ENCODE measurements at regions not wholly inside any gene's neighbourhood (a gene's known extent, or its start where the extent isn't known, plus 50 kb on each side); places are given as distances from the start of the nearest gene placed in this dataset.

DNA sequence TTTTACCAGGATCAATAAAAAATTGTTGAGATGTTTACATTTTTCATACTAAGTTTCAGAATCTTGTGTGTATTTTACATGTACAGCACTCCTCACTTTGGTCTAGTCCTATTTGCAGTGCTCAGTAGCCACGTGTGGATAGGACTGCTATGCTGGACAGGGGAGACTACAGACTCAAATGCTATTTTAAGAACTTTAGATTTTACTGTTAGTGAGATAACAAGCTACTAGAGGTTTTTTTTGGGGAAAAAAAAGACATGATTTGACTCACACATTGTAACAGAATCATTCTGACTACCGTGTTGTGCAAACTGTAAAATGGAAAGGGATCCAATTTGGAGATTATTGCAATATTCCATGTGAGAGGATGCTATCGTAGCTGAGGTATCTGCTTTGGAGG lies 418.9 kb upstream of the PRMT6 start:
- no peak for DNase-seq (ENCODE audit: low read depth)
- H3K4me3 ChIP-seq (ENCODE audit: low read depth, low read length): no peak overlapping the region
- TF ChIP-seq, protein P1, sequence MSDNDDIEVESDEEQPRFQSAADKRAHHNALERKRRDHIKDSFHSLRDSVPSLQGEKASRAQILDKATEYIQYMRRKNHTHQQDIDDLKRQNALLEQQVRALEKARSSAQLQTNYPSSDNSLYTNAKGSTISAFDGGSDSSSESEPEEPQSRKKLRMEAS (IDR thresholded peaks at IDR 0.05; ENCODE audit: low read depth, low read length): no peak
- TF ChIP-seq MYC (IDR thresholded peaks at IDR 0.05; ENCODE audit: low read depth, low read length) (no peak), POLR2A (IDR thresholded peaks at IDR 0.05; ENCODE audit: extremely low read depth, insufficient read length) (no peak)
- TF ChIP-seq, protein P2, sequence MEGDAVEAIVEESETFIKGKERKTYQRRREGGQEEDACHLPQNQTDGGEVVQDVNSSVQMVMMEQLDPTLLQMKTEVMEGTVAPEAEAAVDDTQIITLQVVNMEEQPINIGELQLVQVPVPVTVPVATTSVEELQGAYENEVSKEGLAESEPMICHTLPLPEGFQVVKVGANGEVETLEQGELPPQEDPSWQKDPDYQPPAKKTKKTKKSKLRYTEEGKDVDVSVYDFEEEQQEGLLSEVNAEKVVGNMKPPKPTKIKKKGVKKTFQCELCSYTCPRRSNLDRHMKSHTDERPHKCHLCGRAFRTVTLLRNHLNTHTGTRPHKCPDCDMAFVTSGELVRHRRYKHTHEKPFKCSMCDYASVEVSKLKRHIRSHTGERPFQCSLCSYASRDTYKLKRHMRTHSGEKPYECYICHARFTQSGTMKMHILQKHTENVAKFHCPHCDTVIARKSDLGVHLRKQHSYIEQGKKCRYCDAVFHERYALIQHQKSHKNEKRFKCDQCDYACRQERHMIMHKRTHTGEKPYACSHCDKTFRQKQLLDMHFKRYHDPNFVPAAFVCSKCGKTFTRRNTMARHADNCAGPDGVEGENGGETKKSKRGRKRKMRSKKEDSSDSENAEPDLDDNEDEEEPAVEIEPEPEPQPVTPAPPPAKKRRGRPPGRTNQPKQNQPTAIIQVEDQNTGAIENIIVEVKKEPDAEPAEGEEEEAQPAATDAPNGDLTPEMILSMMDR (IDR thresholded peaks at IDR 0.05; ENCODE audit: low read depth, low read length): no peak

DNA sequence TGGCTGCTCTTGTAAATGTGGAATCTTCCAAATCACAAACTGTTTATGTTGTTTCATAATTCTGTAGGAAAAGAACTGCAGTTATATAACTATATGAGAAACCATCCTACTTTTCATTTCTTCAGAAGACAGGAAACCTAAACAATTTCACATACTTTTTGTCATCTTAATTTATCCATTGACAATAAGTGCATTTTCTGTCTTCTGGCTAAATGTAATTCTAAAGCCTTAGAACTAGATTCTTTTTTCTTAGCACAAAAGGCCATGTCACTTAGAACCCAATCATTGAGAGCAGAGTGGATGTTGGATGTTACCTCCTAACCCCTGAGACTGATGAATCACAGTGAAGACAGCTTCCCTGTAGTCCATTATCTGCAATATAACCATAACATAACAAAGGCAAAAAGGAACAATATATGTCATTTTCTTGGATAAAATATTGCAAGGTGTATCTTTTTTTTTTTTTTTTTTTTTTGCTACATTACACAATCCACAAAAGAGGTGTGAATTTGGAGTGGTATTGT lies 410.2 kb upstream of the PRMT6 start:
- H3K4me3 ChIP-seq (ENCODE audit: low read depth, low read length): no peak overlapping the region
- TF ChIP-seq, protein P1 (IDR thresholded peaks at IDR 0.05; ENCODE audit: low read depth, low read length): no peak
- TF ChIP-seq MYC (IDR thresholded peaks at IDR 0.05; ENCODE audit: low read depth, low read length) (no peak), POLR2A (IDR thresholded peaks at IDR 0.05; ENCODE audit: extremely low read depth, insufficient read length) (no peak)
- TF ChIP-seq, protein P2 (IDR thresholded peaks at IDR 0.05; ENCODE audit: low read depth, low read length): no peak
- no peak for DNase-seq (ENCODE audit: low read depth)

DNA sequence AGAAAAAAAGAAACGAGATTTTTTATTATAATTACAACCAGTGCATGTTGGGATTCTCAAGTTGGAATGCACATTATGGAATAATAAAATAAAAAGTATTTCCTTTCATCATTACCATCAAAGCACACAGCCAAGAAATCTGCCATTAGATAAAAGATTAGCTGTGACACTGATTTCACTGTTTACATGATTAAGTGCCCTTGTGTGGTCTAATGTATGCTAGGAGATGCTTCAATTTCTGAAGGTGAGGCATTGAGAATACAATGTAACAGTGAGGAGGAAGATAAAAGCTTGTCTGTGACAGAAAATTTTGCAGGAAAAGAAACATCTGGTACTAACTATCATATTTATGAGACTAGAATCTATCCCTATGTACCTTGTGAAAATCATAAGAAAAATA lies 409.7 kb upstream of the PRMT6 start:
- H3K4me3 ChIP-seq (ENCODE audit: low read depth, low read length): no peak overlapping the region
- TF ChIP-seq MYC (IDR thresholded peaks at IDR 0.05; ENCODE audit: low read depth, low read length) (no peak), POLR2A (IDR thresholded peaks at IDR 0.05; ENCODE audit: extremely low read depth, insufficient read length) (no peak)
- TF ChIP-seq, protein P1 (IDR thresholded peaks at IDR 0.05; ENCODE audit: low read depth, low read length): no peak
- TF ChIP-seq, protein P2 (IDR thresholded peaks at IDR 0.05; ENCODE audit: low read depth, low read length): no peak
- no peak for DNase-seq (ENCODE audit: low read depth)

DNA sequence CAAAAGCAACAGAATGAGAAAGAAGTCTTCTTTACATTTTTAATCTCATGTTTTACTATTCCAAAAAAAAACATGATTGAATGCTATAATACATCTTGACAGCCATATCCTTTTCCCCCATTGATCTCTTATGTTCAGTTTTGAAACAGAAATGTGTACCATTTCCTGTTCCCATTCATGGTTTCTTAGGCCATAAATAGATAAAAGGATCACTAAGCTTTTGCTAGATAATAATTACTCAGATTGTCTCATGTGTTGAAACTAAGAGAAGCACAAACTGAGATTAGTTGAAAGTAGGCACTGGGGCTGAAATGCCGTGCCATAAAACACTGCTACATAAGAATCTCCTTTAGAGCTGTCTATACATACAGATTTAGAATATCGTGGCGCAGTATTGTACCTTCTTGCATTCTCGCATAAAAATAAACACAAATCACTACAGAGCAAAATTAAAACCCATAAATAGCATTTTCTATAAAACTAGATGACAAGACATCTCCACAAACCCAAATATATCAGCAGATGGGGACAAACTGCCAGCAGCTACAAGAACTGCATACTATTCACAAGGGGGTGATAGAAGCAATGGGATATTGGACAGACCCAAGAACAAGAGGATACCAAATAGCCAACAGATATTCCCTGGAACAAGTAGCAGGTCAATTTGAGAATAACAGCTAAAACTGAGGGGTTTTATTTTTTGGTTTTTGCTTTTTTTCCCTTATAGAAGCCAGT lies 405.3 kb upstream of the PRMT6 start:
- H3K4me3 ChIP-seq (ENCODE audit: low read depth, low read length): no peak overlapping the region
- no peak for DNase-seq (ENCODE audit: low read depth)
- no peak for TF ChIP-seq POLR2A (IDR thresholded peaks at IDR 0.05; ENCODE audit: extremely low read depth, insufficient read length)
- TF ChIP-seq, protein P2 (IDR thresholded peaks at IDR 0.05; ENCODE audit: low read depth, low read length): no peak
- no peak for TF ChIP-seq MYC (IDR thresholded peaks at IDR 0.05; ENCODE audit: low read depth, low read length)
- TF ChIP-seq, protein P1 (IDR thresholded peaks at IDR 0.05; ENCODE audit: low read depth, low read length): no peak

DNA sequence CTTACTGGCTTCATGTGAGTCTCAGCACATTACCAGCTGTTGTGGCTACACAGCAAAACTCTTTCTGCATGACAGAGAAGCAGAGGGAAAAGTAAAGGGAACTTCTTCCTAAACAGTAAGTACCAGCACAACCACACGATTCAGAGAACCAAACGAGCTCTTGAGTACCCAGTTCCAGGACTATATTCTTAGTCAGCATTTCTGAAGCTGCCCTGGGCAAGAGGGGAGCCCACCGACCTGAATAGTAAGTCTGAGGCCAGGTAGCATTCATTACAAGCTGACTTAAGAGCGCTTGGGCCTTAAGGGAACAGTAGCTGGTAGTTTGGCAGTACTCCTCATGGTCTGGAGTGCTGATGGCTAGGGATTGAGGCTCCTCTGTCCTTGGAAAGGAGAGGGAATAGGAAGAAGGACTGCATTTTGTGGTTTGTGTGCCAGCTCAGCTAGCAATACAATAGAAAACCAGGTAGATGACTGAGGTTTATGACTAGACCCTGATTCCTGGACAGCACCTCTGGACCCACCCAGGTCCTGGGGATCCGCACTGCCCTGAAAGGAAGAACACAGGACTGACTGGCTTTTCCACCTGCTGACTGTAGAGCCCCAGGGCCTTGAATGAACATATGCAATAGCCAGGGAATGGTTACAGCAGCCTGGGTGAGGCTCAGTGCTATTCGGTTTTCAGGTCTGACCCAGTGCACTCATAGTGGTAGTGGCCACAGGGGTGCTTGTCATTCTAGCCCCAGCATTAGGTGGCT lies 396.8 kb upstream of the PRMT6 start:
- TF ChIP-seq MYC (IDR thresholded peaks at IDR 0.05; ENCODE audit: low read depth, low read length): no peak
- TF ChIP-seq, protein P2 (IDR thresholded peaks at IDR 0.05; ENCODE audit: low read depth, low read length): no peak
- TF ChIP-seq POLR2A (IDR thresholded peaks at IDR 0.05; ENCODE audit: extremely low read depth, insufficient read length): no peak
- TF ChIP-seq, protein P1 (IDR thresholded peaks at IDR 0.05; ENCODE audit: low read depth, low read length): no peak

More for the DNA sequence above, 396.8 kb upstream of the PRMT6 start:
- DNase-seq (ENCODE audit: low read depth): no peak
- no peak overlapping the region for H3K4me3 ChIP-seq (ENCODE audit: low read depth, low read length)
